HUES6 (cell line): ENCODE measurements at regions not wholly inside any gene's neighbourhood (a gene's known extent, or its start where the extent isn't known, plus 50 kb on each side); places are given as distances from the start of the nearest gene placed in this dataset.

Experiments
- H3K27ac ChIP-seq: 2 replicates; pipeline ENCODE4 v1.7.0; 2013; ENCODE audit warnings: low read depth, mild to moderate bottlenecking, low read length, inconsistent platforms
- H3K27me3 ChIP-seq: 2 replicates; pipeline ENCODE4 v1.6.1; 2013; ENCODE audit warnings: low read length; ENCODE audit not compliant: control insufficient read depth, insufficient read depth
- H3K36me3 ChIP-seq: 2 replicates; pipeline ENCODE4 v1.6.1; 2013; ENCODE audit warnings: low read length; ENCODE audit not compliant: control insufficient read depth, insufficient read depth
- H3K4me1 ChIP-seq: 2 replicates; pipeline ENCODE4 v1.6.1; 2013; ENCODE audit warnings: low read length; ENCODE audit not compliant: control insufficient read depth, insufficient read depth
- H3K4me3 ChIP-seq: 2 replicates; pipeline ENCODE4 v1.5.1; 2013; ENCODE audit warnings: low read depth, low read length
- H3K9ac ChIP-seq: one replicate; pipeline ENCODE4 v1.6.1; 2013; ENCODE audit warnings: mild to moderate bottlenecking, low read length
- H3K9me3 ChIP-seq: 2 replicates; pipeline ENCODE4 v1.6.1; 2013; ENCODE audit warnings: low read depth, low read length; ENCODE audit not compliant: control insufficient read depth, insufficient read depth

DNA sequence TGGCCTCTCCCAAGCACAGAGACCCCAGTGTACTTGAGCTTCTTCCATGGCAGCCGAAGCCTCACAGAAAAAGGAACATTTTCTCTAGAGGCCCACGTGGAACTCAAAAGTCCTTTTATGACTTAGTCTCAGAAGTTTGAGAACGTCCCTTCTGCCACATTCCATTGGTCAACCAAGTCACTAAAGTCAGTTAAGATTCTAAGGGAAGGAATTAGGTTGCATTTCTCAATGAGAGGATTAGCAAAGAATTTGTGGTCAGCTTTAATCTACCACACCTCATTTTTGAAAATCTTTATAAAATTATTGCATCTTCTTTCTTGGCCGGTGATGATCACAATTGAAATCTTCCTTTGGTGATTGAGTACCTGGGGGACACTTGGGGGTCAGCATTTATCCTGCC, 279.9 kb upstream of the TBX3 start:
- Histone ChIP-seq H3K4me3 (no peak overlapping the region), H3K4me1 (no peaks in the 10 kb centered on the region), H3K9ac (no peak overlapping the region), H3K27me3 (no peaks in the 10 kb centered on the region), H3K27ac (no peak overlapping the region), H3K36me3 (no peaks in the 10 kb centered on the region), H3K9me3 (no peaks in the 10 kb centered on the region)

DNA sequence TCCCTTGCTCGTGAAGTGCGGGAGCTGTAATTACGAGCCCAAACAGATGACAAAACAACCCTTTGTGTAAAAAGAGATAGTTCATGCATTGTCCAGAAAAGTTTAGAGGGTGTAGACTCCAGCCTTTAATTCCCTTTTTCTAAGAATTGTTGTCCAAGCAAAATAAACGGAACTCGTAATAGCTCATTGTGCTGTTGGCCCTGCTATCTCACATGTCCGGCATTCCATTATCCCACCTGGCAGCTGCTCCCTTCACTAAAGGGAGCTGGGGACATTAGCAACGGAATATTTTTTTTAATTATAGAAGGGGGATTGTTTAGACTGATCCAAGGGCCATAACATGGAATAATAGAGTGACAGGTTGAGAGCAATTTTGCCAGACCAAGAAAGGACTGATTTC, 277.5 kb upstream of the TBX3 start:
- Histone ChIP-seq H3K9ac (no peak overlapping the region), H3K36me3 (no peaks in the 10 kb centered on the region), H3K27ac (no peak overlapping the region), H3K4me1 (no peaks in the 10 kb centered on the region), H3K27me3 (no peaks in the 10 kb centered on the region), H3K4me3 (no peak overlapping the region), H3K9me3 (no peaks in the 10 kb centered on the region)

DNA sequence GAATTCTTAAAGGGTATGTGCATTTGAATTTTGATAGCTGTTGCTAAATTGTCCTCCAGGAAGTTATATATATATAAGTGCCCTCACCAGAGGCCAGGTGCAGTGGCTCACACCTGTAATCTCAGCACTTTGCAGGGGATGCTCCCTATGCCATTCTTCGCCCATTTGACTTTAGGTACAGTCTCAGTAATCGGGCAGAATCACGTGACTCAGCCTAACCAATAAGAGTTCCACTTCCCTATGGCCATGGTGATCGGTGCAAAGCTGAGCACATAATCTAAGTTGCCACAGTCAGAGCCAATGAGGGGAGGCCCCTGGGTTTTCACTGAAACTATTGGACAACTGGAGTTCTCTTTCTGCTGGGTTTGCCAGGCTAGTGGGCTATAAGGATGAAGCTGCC, 274.6 kb upstream of the TBX3 start:
- Histone ChIP-seq H3K4me3 (no peak overlapping the region), H3K9me3 (no peaks in the 10 kb centered on the region), H3K9ac (no peak overlapping the region), H3K36me3 (no peaks in the 10 kb centered on the region), H3K4me1 (no peaks in the 10 kb centered on the region), H3K27me3 (no peaks in the 10 kb centered on the region), H3K27ac (no peak overlapping the region)

DNA sequence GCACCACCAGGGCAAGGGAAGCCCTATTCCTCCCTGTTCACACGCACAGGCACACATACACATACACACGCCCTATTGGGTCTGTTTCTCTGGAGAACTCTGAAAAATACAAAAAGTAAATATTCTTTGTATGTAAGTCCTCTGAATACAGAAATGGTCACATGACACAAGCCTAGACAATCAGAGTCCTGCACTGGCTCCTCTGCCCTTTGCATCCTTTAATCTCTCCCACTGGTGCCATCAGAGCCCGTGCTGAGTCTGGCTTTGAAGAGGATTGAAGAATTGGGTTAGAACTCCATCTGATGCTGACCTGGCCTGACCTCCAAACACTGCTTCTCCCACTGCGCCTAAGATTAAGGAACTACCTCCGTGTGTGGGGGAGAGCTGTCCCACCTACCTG, 273.2 kb upstream of the TBX3 start:
- Histone ChIP-seq H3K9me3 (no peaks in the 10 kb centered on the region), H3K27ac (no peak overlapping the region), H3K9ac (no peak overlapping the region), H3K4me3 (no peak overlapping the region), H3K27me3 (no peaks in the 10 kb centered on the region), H3K4me1 (no peaks in the 10 kb centered on the region), H3K36me3 (no peaks in the 10 kb centered on the region)

DNA sequence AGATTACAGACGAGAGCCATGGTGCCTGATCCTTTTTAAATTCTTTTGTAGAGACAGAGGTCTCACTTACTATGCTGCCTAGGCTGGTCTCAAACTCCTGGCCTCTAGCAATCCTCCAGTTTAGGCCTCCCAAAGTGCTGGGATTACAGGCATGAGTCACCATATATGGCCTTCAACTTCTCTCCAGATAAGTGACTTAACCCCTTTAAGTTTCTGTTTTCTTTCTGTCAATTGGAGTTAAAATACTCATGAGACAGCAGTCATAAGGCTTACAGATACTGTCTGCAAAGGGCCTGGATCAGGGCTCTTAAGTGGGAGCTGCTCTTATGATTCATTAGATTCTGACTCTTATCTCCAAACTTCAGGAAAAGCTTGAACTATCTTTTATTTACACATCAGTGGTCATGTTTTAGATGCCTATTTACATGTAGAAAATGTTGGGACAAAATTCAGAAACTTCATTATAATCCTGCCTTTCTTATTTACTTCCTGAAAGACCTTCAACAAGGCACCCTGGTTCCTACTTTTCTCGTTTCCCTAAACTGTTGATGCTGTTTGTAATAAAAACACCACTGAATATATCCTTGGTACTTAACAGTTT, 271.5 kb upstream of the TBX3 start:
- no peak overlapping the region for H3K4me3 ChIP-seq
- H3K27me3 ChIP-seq = no peaks in the 10 kb centered on the region
- H3K36me3 ChIP-seq = no peaks in the 10 kb centered on the region
- no peaks in the 10 kb centered on the region for H3K9me3 ChIP-seq
- no peak overlapping the region for H3K9ac ChIP-seq
- H3K27ac ChIP-seq = no peak overlapping the region
- H3K4me1 ChIP-seq = no peaks in the 10 kb centered on the region

DNA sequence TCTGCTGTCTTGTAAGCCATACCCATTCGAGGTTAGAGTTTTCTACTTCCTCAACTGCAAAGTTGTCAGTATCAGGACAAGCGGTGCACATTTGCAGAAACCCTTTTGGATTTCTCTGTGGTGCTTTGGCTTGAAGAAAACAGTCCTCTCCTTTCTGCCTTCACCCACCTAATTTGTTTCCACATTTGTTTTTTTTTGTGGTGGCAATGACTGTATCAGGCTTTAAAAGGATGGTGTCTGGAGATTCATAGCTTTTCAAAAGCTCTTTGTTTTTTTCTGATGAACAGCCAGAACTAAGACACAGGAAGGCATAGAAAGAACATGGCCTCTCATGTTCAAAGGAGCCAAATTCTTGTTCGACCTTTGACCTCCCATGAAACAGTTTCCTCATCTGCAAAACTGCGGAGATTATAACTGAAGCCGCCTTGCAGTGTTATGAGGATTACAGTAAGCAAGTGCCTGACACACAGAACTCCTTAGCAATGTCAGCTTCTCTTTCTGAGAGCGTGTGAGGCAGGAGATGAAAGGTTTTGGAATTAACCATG, 270.6 kb upstream of the TBX3 start:
- no peaks in the 10 kb centered on the region for H3K27me3 ChIP-seq
- H3K9ac ChIP-seq = no peak overlapping the region
- H3K4me1 ChIP-seq = no peaks in the 10 kb centered on the region
- no peak overlapping the region for H3K4me3 ChIP-seq
- H3K27ac ChIP-seq = no peak overlapping the region
- H3K9me3 ChIP-seq = no peaks in the 10 kb centered on the region
- no peaks in the 10 kb centered on the region for H3K36me3 ChIP-seq

DNA sequence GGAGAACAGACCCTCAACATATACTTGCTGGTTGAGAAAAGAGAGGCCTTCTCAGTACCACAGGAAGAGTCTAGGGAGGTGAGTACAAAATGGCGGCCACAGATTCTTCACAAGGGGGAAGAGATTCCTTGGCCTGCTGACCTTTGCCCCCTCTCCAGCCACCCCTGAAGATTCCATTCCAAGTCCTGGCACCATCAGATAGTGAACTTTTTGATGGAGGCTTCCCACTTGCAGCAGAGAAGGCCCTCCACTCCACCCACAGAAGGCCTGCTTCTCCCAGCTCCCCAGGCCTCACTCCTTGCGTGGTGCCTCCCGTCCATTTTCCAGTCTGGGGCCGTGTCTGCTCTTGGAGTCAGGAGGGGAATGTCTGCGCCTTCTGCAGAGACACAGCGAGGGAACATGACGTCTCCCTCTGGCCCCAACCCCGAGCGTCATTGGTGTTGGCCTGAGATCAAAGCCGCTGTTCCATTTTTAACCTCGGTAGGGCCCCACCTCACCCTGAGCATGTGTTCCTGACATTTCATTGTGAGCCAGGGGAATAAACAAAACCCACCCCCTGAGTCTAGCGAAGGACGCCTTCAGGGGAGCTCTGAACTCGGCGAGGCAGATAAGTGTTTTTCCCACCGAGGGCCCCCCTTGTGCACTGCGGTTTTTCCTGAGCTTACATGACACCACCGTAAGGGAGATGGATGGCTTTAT, 268.7 kb upstream of the TBX3 start:
- H3K36me3 ChIP-seq = no peaks in the 10 kb centered on the region
- no peaks in the 10 kb centered on the region for H3K27me3 ChIP-seq
- no peak overlapping the region for H3K9ac ChIP-seq
- H3K4me3 ChIP-seq = no peak overlapping the region
- H3K9me3 ChIP-seq = no peaks in the 10 kb centered on the region
- H3K27ac ChIP-seq = no peak overlapping the region
- no peaks in the 10 kb centered on the region for H3K4me1 ChIP-seq

DNA sequence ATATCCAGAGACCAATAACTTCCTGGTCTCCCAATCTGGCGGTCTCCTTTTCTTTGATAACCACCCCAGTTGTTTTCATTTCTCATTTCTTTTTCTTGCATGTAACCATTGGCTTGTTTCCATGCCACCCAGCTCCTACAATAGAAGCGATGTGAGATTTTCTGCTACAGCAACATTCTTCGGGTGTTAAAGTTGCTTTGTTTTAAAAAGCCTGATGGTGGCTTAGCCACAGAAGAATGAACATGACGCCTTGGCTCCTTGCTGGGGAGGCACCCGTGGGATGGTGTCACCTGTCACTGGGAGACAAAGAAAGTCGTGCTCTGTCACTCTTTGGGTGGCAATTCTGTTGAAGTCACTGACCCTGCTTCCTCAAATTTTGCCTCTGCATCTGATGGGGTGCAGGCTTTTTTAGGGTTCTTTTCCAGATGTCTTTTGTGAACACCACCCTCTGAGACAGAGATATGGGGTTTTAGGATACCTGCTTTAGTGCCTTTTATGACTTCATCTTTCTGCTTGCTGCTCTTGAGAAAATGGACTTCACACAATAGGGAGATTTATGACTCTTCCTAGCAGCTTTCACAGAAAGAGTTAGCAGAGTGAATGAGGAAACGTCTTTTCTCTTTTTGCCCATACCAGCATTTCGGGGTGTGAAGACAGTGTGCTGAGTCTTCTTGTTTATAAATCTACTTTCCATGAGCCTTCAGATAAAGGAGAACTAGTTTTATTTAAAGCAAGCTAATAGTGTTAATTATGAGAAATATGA, 265.3 kb upstream of the TBX3 start:
- no peaks in the 10 kb centered on the region for H3K9me3 ChIP-seq
- no peaks in the 10 kb centered on the region for H3K27me3 ChIP-seq
- no peak overlapping the region for H3K27ac ChIP-seq
- H3K4me3 ChIP-seq = no peak overlapping the region
- H3K36me3 ChIP-seq = no peaks in the 10 kb centered on the region
- no peaks in the 10 kb centered on the region for H3K4me1 ChIP-seq
- H3K9ac ChIP-seq = no peak overlapping the region

DNA sequence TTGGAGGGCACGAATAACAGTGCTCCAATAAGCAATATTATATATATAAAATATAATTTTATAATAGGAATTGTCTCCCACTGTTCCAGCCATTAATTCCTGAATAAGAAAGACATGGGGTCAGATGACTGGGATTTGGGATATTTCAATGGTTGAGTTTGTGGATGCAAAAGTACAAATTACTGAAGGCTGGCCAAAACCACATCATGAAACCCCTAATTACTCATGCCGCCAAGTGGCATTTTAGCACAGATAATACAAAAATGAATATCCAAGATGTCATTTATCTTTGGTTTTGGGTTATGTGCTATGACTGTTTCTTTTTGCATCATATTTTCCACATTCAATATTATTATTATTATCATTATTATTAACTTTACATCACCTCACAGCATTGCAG, 261.4 kb upstream of the TBX3 start:
- no peaks in the 10 kb centered on the region; the same call in 1 of the 2 replicates for H3K27me3 ChIP-seq
- H3K9me3 ChIP-seq = peaks cover 1% of the 10 kb centered on the region; the same call in 1 of the 2 replicates
- no peak overlapping the region for H3K27ac ChIP-seq
- H3K36me3 ChIP-seq = no peaks in the 10 kb centered on the region
- no peak overlapping the region for H3K4me3 ChIP-seq
- no peak overlapping the region for H3K9ac ChIP-seq
- H3K4me1 ChIP-seq = no peaks in the 10 kb centered on the region

DNA sequence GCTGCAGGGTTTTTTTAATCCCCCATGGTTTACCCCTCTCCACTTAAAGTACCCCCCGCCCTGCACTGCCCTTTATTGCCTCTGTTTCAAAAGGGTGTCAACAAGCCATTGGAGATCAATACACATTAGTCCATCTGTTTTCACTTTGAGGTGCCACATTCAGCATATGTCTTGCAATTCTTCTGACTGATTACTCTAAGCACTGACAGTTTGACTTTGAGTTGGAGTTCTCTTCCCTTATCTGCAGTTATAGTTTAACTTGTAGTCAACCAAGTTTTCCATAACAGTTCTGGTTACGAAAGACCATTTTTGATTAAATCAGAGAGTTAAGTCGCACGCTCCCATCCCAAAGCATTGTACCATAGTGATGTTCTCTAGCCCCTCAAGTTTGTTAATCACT, 260.8 kb upstream of the TBX3 start:
- no peaks in the 10 kb centered on the region for H3K4me1 ChIP-seq

DNA sequence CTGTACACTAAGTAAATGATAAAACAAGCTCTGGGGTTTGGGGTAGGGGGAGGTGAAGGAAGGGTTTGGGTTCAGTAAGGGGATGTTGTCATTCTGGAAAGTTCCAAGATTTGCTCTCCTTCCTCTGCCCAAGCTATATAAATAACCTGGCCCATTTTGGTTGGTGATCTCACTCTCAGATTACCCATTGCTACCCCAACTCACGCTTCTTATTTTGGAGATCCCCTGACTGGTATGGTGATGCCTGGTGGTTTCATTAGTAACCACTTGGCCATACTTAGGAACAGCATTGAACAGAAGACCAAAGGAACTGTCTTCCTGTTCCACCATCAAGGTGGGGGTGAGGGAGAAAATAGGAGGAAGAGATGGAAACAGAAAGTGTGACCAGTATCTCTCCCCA, 259.6 kb upstream of the TBX3 start:
- no peaks in the 10 kb centered on the region for H3K4me1 ChIP-seq
- H3K27ac ChIP-seq = no peak overlapping the region
- H3K36me3 ChIP-seq = no peaks in the 10 kb centered on the region
- peaks cover 7% of the 10 kb centered on the region; the same call in 1 of the 2 replicates for H3K9me3 ChIP-seq
- H3K4me3 ChIP-seq = no peak overlapping the region
- no peaks in the 10 kb centered on the region; the same call in 1 of the 2 replicates for H3K27me3 ChIP-seq
- H3K9ac ChIP-seq = no peak overlapping the region

More for the DNA sequence above, 260.8 kb upstream of the TBX3 start:
- H3K4me3 ChIP-seq = no peak overlapping the region
- no peak overlapping the region for H3K9ac ChIP-seq
- H3K27me3 ChIP-seq = no peaks in the 10 kb centered on the region; the same call in 1 of the 2 replicates
- peaks cover 7% of the 10 kb centered on the region; the same call in 1 of the 2 replicates for H3K9me3 ChIP-seq
- H3K36me3 ChIP-seq = no peaks in the 10 kb centered on the region
- no peak overlapping the region for H3K27ac ChIP-seq
